Renal cortical epithelial cell (primary cell): ENCODE measurements at regions not wholly inside any gene's neighbourhood (a gene's known extent, or its start where the extent isn't known, plus 50 kb on each side); places are given as distances from the start of the nearest gene placed in this dataset.
"Not testable (repeated sequence)": the region's sequence is repeated elsewhere in the genome, so short reads cannot be mapped to it uniquely, and the experiment has no call there.

ENCODE experiments used
- DNase-seq: peaks from one replicate; pipeline ENCODE4 v3.0.0-alpha.2; 2011; ENCODE audit warnings: low read depth

DNA sequence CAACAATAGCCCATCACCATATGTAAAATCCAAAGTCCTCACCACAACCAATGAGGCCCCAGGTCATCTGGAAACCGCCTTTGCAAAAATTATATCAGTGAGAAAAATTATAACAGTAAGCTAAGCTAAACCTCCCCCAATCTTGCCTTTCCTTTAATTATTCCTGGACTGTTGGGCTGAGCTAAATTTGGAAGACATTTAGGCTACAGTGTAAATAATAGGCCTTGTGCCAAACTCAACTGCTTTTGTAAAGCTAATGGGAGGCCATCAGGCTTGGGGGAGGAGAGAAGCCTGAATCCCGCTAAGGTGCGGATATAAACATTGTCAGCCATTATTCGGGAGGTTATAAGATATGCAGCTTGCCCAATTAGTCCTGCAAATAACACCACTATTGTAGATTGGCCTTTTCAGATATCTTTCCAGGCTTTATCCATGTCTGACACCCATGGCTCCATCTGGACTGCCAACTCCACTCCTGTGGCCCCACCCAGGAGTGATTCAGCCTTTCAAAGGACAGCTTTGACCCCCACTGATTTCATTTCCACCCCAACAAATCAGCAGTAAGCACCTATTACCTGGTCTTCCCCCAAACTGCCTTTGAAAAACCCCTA lies 53.0 kb upstream of the CA12 start:
- DNase-seq = no peak

DNA sequence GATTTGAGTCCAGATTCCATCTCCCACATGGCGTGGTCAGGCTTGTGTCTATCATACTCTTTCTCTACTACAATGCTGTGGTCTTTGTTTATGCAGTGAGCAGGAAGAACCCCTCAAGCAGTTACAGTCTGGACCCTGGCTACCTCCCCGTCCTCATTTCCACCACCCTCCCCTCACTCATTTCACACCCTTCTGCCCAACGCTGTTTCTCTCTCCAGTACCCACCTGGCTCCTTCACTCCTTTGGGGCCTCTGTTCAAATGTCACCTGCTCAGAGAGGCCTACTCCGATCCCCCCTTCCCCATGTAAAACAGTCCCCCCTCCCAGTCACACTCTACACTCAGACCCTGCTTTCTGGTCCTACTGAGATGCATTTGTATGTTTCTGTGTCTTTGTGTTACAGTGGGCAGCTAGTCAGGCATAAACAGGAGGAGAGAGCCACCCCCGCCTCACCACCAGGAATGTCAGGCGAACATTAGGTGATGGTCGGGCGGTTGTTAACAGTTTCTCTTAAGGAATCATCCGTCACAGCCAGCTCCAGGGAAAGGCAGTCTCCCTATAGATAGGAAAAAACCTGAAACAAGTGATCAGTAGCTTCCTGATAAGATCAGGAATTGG lies 53.7 kb upstream of the CA12 start:
- DNase-seq = no peak

DNA sequence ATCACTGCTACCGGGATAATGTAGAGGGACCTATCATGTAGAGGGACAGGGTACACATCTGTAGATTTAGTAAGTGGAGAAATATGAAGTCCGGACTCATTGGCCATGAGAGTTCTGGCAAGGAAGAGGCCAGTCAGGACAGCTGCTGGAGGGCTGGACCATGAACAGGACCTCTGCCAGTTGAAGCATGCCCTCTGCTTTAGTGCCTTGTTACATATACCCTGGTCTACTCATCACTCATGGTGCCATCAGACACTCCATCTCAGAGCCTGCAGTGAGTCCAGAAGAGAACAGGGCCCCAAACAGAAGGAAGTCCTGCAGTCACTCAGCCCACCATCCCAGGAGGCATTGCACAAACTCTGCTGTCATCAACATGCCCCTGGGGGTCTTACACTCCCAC lies 54.7 kb upstream of the CA12 start:
- DNase-seq = no peak

DNA sequence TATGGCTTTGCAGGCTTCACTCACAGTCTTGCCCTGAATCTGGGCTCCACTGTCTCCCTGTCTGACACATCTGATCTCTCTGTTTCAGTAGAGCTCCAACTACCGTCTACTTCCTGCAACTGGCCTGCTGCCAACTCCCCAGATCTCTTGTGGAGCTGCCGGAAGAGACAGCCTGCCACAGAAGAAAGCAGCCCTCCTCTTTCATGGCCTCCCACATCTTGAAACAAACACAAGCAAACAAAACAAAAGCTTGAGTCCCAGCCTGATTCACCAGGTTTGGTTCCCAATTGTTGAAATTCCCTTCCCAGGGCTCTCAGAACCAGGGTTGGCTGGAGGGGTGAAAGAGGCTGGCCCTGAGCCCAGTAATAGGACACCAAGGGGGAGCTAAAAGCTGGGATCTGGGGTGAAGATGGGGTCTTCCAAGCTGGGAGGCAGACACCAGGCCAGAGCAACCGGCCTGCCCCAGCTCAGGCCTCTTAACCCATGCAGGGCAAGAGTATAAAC lies 55.3 kb upstream of the CA12 start:
- peak; percentile 73 for DNase-seq

DNA sequence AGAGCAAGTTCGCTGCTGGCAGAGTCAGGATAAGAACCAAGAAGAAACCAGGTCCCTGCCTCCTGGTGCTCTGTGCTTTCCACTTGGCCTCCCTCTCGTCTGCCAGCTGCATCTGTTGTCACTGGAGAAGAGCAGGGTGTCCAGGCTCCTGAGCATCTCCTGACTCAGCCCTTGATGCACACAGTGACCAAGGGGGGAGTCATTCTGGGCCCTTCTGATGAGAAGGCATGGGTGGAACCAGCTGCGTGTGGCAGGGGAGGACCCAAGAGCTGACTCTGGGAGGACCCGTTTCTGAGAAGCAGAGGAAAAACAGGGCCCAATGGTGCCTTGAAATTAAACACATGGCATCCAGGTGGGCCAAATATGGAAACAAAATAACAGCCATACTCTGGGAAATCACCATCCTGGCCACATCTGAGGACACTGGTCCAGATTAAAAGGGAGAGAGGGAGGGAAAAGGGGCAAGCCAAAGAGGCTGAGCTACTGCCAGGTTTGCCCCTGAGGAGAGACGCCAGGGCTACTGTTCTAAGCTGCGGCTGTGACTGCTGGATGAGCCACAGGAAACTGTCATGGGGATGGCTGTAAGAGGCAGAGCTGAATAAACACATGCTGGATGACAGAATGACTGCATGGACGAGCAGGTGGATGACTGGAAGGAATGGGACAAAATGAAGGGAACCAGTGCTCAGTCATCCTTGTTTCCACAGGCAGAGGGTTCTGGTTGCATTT lies 58.1 kb upstream of the CA12 start:
- DNase-seq = no peak

DNA sequence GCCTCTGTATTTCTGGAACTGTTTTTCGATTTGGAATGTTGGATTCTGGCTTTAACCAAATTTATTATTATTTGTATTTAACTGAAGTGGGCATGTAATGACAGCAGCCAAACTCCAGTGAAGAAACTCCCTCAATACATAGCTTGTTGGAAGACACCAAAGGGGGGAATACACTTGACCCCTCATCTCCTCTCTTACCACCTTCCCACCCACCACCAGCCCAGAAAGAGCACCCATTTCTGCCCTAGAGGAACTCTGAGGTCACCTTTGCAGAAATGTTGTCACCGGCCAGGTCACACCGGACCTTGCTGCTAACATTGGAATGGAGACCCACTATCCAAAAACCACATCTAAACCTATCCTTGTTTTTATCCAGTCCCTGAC lies 58.6 kb upstream of the CA12 start:
- no peak for DNase-seq

DNA sequence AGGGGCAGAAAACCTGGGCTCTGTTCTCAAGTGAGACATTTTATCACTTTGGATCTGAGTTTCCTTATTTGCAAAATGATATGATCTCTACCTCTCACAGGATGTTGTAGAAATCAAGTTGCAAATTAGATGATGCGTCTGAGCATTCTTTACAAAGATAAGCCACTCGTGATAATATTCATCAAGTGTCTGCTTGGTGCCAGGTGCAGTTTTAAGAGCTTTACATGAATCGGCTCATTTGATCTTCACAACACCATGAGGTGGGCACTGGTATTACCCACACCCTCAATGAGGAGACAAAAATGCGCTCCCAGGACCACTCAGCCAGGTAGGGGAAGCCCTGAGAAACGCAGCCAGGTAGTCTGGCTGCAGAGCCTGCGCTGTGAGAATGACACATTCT lies 59.1 kb upstream of the CA12 start:
- no peak for DNase-seq

DNA sequence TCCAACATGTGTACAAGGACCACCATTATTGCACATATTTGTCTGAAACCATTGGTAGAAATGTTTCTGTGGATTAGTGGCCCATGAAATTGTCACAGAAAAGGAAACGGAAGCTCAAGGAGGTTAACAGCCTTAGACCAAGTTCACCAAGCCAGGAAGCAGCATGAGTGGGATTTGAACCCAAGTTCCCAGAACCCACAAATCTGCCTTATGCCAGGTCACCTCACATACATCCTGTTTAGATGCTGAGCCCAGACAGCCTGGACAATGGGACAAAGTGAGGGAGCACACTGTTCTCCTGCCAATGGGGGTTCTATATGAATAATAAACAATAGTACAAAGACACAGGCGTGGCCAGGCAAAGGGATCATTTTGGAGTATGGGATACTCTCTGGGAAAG lies 59.6 kb upstream of the CA12 start:
- DNase-seq = no peak

DNA sequence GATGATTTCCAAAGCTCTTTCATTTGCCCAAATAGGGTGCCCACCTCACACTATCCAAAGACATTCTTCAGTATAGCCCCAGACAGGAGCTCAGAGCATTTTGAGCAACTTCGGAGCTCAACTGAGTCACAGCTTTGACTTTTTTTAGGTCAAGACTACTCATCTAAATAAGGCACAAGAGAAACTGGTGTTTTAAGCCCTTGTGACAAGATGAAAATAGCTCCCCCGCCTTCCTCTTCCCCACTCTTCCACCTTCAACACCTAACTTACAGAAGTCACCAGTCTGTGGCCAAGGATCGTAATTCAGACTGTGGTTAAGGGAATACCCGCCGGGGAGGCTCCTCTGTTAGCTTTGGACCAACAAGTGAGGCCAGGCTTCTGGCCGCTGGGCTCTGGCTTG lies 60.4 kb upstream of the CA12 start:
- DNase-seq = no peak

DNA sequence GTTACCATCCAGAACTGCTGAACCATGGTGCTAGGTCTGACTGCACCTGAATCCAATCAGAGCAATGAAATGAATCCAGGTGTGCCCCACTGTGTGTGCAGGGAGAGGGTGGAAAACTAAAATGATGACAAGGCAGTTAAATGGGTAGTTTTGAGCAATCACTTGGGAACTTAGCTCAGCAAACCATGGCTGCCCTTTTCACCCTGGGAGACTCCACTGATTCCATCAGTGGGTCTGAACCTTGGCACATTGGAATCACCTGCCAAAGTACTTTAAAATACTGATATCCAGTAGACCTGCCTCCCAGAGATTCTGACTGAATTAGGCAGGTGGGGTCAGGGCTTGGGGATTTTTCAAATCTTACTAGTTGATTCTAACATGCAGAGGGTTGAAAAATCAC lies 59.8 kb upstream of the USP3 start:
- DNase-seq = no peak

DNA sequence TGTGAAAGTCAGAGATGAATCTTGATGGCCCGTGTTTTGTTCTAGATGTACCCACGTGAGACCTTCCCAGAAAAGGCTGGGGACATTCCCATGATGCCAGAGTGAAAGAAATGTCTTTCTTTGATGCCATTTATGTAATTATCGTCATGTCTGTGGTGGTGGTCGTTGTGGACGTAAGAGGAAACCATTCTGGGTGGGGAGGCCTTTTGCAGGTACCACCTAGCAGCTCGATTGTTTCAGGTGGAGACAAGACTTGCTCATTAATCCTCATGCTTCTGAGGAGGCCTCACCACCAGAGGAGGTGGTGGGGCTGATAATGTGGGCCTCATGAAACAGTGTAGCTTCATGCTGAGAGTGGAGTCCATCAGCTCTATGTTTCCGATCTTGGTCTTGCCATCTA lies 58.1 kb upstream of the USP3 start:
- DNase-seq = no peak

DNA sequence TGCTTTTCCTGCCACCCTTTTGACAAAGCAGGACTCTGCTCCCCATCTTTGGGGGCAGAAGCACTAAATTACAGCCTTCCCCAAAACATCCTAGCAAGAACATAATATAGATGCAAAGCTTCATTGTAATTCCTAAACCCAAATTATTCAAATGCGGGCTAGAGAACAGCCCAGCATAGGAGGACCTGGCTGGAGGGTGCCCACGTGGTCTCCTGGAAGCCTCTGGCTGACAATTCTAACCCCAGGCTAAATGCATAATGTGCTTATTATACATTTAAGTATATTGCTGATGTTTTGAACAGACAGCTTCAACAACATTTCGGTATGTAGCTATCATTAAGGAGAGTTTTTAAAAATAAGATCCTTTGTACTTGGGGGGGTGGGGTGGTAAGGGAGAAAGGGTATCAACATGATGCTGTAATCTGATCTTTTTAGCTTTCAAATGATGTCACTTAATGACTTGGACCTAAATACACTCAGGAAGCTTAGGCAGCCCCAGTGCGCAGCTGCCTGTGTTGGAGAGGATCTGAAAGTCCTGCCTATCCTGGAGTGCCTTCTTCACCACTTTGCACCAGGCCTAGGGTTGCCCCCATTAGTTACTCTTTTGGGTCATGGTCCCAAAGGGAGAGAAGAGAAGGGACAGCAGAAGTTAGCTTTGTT lies 57.2 kb upstream of the USP3 start:
- no peak for DNase-seq

DNA sequence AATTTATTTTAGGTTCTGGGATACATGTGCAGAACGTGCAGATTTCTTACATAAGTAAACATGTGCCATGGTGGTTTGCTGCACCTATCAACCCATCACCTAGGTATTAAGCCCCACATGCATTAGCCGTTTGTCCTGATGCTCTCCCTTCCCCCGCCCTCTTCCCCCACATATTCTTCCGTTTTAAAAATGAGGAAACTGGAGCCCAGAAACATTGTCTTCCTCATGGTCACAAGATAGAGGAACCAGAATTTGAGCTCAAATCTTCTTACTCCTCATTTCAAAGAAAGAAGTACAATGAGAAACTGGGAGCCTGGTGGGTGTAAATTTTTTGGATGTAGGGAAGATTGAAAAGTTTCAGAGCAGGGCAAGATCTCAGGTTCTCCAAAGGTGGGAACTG lies 56.1 kb upstream of the USP3 start:
- no peak for DNase-seq

DNA sequence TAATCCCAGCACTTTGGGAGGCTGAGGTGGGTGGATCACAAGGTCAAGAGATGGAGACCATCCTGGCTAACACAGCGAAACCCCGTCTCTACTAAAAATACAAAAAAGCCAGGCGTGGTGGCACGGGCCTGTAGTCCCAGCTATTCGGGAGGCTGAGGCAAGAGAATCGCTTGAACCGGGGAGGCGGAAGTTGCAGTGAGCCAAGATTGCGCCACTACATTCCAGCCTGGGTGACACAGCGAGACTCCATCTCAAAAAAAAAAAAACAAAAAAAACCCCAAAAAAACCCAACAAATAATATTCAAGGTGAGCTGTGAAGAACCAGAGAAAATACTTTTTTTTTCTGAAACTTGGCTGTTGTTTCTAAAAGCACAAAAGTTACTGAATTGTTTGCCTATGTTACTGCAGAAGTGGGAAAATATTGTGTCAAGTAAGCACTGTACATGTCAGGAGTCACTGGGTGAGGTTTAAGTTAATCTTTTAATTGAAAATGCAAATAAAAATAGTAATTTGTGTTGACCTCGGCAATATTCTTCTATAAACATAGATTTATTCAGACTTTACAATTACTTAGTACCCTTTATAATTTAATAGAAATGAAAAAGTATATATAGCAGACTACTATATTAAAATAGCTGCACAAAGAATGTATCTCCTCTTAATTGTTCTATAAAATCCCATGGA lies 55.4 kb upstream of the USP3 start:
- DNase-seq = not testable (repeated sequence)

DNA sequence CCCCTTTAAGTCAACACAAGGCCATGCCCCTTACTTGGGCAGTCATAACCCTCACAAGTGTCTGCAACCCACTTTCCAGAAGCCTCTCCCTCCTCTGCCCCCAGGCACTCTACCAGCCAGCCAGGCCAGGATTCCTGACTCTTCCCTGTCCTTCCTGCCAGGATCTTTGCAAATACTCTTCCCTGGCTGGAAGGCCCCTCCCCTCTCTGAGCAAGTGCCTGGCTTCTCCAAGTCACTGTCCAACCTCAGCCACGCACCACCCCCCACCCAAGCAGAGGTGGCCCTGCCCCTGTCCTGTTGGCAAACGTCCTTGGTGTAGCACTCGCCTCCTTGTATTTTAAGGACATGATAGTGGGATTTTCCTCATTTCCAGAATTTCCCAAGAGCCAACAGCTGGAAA lies 54.7 kb upstream of the USP3 start:
- DNase-seq = no peak

DNA sequence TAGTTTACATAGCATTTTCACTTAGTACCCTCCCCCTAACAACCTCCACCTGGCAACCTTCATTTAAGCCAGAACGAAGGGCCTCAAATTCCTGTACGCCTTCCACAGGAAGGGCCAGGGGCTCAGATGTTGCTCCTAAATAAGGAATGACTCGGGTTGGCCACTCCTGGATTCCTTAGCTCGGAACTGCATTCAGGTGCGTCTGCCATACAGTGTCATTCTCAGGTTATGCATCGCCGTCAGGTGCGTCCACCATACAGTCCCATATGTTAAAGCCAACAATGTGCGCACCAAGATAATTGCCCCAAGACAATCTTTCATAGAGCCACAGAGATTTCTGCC lies 53.5 kb upstream of the USP3 start:
- no peak for DNase-seq

DNA sequence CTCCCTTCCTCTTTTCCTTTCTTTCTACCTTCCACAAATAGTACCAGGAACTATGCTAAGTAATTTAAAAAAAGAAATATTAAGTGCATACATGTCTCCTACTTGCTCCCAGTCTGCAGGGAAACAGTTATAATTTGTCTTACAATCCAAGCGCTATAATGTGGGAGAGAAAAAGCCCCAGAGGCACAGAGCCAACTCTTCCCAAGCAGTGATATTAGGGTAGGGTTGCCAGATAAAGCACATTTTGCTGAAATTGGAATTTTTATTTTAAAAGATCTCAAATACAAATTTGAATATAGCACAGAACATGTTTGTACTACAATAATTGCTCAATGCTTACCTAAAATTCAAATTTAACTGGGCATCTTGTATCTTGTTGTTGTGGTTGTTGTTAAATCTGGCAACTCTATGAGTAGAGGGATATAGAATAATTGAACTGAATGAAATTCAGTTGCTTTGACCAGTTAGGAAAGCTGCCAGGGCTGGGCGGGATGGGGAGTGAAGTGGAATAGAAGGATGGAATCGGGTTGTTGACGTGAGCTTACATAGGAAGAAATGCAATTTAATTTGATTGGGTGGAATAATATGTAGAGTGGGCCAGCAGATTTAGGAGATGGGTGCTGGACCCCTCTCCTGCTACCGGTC lies 52.6 kb upstream of the USP3 start:
- no peak for DNase-seq

DNA sequence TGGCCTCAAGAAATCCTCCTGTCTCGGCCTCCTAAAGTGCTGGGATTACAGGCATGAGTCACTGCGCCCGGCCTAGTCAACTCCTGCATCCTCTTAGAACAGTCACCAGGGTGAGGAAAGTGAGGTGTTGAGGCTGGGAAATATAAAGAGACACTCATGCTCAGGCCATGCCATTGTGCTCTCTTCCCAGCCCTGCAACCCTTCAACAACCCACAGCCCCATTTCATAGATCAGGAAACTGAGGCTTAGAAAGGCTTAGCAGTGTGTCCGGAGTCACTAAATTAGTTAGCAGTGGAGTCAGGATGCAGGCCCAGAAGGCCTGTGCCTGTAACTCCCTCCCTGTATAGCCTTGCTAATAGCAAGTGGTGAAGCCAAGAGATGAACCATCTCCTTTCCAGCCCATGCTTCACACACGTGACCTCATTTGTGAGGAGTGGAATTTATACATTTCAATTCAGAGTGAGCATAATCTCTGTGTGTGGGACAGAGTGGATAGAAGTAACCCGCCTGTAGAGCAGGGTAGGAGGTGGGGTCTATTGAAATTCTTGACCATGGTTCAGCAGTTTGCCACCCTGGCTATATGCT lies 51.7 kb upstream of the USP3 start:
- no peak for DNase-seq

DNA sequence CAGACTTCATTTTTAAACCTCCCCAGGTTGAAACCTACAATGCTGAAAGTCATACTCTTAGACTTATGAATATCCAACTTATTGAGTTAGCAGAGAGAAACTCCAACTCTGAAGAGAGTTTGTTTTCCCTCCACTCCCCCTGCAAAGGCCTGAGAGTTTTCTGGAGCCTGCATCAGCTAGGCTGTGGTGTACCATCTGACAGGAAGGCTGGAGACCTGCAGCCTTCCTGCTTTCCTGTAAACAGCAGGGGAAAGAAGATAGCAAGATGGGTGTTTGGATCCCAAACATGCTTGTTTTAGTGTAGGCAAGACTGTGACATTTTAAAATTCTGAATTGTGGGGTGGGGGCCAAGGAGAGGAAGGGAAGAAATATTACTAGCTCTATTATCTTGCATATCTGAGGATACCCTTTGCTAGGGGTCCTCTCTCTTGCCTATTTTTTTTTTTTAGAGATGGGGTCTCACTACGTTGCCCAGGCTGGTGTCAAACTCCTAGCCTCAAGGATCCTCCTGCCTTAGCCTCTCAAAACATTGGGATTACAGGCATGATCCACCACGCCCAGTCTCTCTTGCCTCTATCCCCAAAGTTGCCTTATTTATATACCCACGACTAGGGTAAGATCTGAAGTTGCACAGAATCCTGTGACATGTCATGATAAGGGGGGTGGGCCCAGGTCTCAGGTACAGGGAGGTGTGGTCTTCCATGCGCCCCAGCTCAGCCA lies 51.0 kb upstream of the USP3 start:
- DNase-seq = no peak

DNA sequence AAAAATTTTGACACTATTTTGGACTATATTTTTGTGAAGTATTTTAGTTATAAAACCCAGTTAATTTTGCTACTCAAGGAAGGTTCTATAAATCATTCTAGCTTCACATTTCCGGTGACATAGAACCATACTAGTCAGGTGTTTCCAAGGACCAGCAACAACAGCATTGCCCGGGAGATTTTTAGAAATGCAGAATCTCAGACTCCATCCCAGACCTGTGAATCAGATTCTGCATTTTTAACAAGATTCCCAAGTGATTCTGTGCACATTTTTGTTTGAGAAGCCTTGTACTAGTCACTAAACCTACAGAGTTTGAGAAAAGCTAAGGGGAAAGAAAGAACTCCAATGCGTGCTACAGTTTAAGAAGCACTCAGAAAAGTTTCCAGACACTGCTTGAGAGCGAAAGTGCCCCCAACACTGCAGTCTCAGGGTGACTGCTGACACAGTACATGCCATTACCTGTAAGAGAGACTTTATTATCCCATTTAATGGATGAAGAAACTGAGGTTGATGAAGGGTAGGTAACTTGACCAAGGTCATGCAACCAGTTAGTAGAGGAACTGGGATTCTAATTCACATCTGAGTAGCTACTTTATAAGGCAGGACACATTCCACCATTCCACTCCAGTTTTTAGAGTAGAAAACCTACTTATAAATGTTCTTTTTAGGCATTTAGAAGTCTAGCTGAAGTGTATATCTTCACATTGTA lies 49.7 kb upstream of the USP3 start:
- no peak for DNase-seq
